Stimulated activated naive CD8-positive, alpha-beta T cell treated with anti-CD3 and anti-CD28 coated beads, Interleukin-15, Interleukin-2, amounts not matched to agents 100 U/mL and 50 U/mL, for 24 hours (primary cell): ENCODE measurements at regions not wholly inside any gene's neighbourhood (a gene's known extent, or its start where the extent isn't known, plus 50 kb on each side); places are given as distances from the start of the nearest gene placed in this dataset.
"Not testable (repeated sequence)": the region's sequence is repeated elsewhere in the genome, so short reads cannot be mapped to it uniquely, and the experiment has no call there.

Source experiments
- ATAC-seq: fragments of 150-1000 bp; cut with Tn5 transposase; one replicate; pipeline ENCODE4 v1.10.0; 2021
- DNase-seq: peaks from one replicate; pipeline ENCODE4 v3.0.0; 2021

GRCh38 chr6:21918666-21919065 is 325.1 kb downstream of the SOX4 start:
- no peak for DNase-seq
- no peak for ATAC-seq

- ATAC-seq (no peak), DNase-seq (no peak)
Measured at GRCh38 chr6:21922086-21922485, 328.5 kb downstream of the SOX4 start.

- DNase-seq = no peak
- no peak for ATAC-seq
Measured at GRCh38 chr6:21924002-21924401, 330.5 kb downstream of the SOX4 start.

- no peak for ATAC-seq
- no peak for DNase-seq
Measured at GRCh38 chr6:21928827-21929226, 335.3 kb downstream of the SOX4 start.

- ATAC-seq = no peak
- no peak for DNase-seq
Measured at GRCh38 chr6:21931641-21932335, 338.2 kb downstream of the SOX4 start.

- ATAC-seq = no peak
Measured at GRCh38 chr6:21933351-21933750, 339.8 kb downstream of the SOX4 start.

GRCh38 chr6:21935142-21935541 is 341.6 kb downstream of the SOX4 start:
- ATAC-seq (no peak), DNase-seq (no peak)

More at GRCh38 chr6:21933351-21933750, 339.8 kb downstream of the SOX4 start:
- DNase-seq = no peak

- peak; percentile 20 for DNase-seq
- ATAC-seq = peak; percentile 43
Measured at GRCh38 chr6:21935561-21936028, 342.0 kb downstream of the SOX4 start.

- DNase-seq (no peak), ATAC-seq (no peak)
Measured at GRCh38 chr6:21937466-21937865, 343.9 kb downstream of the SOX4 start.

- not testable (repeated sequence) for ATAC-seq, DNase-seq
Measured at GRCh38 chr6:21939066-21939465, 345.5 kb downstream of the SOX4 start.

- DNase-seq (no peak), ATAC-seq (no peak)
Measured at GRCh38 chr6:21941926-21942325, 348.4 kb downstream of the SOX4 start.

GRCh38 chr6:21942897-21943296 is 349.3 kb downstream of the SOX4 start:
- ATAC-seq (no peak), DNase-seq (no peak)

GRCh38 chr6:21946298-21946783 is 350.5 kb downstream of the PRL start:
- DNase-seq = no peak
- ATAC-seq = no peak

- DNase-seq, ATAC-seq: not testable (repeated sequence)
Measured at GRCh38 chr6:21947227-21947626, 349.6 kb downstream of the PRL start.

- DNase-seq = no peak
Measured at GRCh38 chr6:21947731-21948386, 349.0 kb downstream of the PRL start.

GRCh38 chr6:21949211-21949801 is 347.5 kb downstream of the PRL start:
- ATAC-seq = no peak
- no peak for DNase-seq

More at GRCh38 chr6:21947731-21948386, 349.0 kb downstream of the PRL start:
- ATAC-seq = no peak

- DNase-seq (no peak), ATAC-seq (no peak)
Measured at GRCh38 chr6:21952367-21952766, 344.5 kb downstream of the PRL start.

GRCh38 chr6:21953831-21954801 is 342.7 kb downstream of the PRL start:
- ATAC-seq = peak; percentile 36

GRCh38 chr6:21955053-21955595 is 341.7 kb downstream of the PRL start:
- no peak for DNase-seq
- ATAC-seq = no peak

More at GRCh38 chr6:21953831-21954801, 342.7 kb downstream of the PRL start:
- DNase-seq = no peak

- ATAC-seq = no peak
- no peak for DNase-seq
Measured at GRCh38 chr6:21955951-21956350, 340.9 kb downstream of the PRL start.

GRCh38 chr6:21958428-21958827 is 338.4 kb downstream of the PRL start:
- DNase-seq (no peak), ATAC-seq (no peak)

GRCh38 chr6:21961226-21961625 is 335.6 kb downstream of the PRL start:
- no peak for DNase-seq

More at GRCh38 chr6:21961226-21961625, 335.6 kb downstream of the PRL start:
- no peak for ATAC-seq
